NCI-H2107 (cell line): ENCODE measurements at regions not wholly inside any gene's neighbourhood (a gene's known extent, or its start where the extent isn't known, plus 50 kb on each side); places are given as distances from the start of the nearest gene placed in this dataset.

Experiments
- DNase-seq: peaks from one replicate; lab custom pipeline; 2025; lab: John Stamatoyannopoulos, UW

GRCh38 chr11:97280347-97280746, 890.5 kb downstream of the JRKL start:
- DNase-seq: no peak

- no peak for DNase-seq
Measured at GRCh38 chr11:97289823-97290222, 900.0 kb downstream of the JRKL start.

- no peak for DNase-seq
Measured at GRCh38 chr11:97290464-97291041, 900.7 kb downstream of the JRKL start.

- DNase-seq: no peak
Measured at GRCh38 chr11:97296301-97296700, 906.5 kb downstream of the JRKL start.

- no peak for DNase-seq
Measured at GRCh38 chr11:97309291-97309690, 919.5 kb downstream of the JRKL start.

GRCh38 chr11:97325693-97326092, 935.9 kb downstream of the JRKL start:
- DNase-seq: no peak

GRCh38 chr11:97332271-97332670, 942.5 kb downstream of the JRKL start:
- no peak for DNase-seq

- no peak for DNase-seq
Measured at GRCh38 chr11:97336064-97336463, 946.3 kb downstream of the JRKL start.

- no peak for DNase-seq
Measured at GRCh38 chr11:97345032-97345431, 955.2 kb downstream of the JRKL start.

GRCh38 chr11:97349201-97349600, 959.4 kb downstream of the JRKL start:
- DNase-seq: no peak

GRCh38 chr11:97351939-97352338, 962.1 kb downstream of the JRKL start:
- no peak for DNase-seq

- no peak for DNase-seq
Measured at GRCh38 chr11:97354026-97354425, 964.2 kb downstream of the JRKL start.

GRCh38 chr11:97354576-97354975, 964.8 kb downstream of the JRKL start:
- no peak for DNase-seq

GRCh38 chr11:97355230-97355629, 965.4 kb downstream of the JRKL start:
- DNase-seq: no peak

GRCh38 chr11:97356144-97356543, 966.3 kb downstream of the JRKL start:
- DNase-seq: no peak

GRCh38 chr11:97359016-97359415, 969.2 kb downstream of the JRKL start:
- no peak for DNase-seq

- no peak for DNase-seq
Measured at GRCh38 chr11:97361812-97362378, 972.1 kb downstream of the JRKL start.

- DNase-seq: no peak
Measured at GRCh38 chr11:97363331-97363730, 973.5 kb downstream of the JRKL start.

GRCh38 chr11:97364047-97364446, 974.2 kb downstream of the JRKL start:
- DNase-seq: no peak

GRCh38 chr11:97367406-97368083, 977.7 kb downstream of the JRKL start:
- no peak for DNase-seq

GRCh38 chr11:97389270-97389669, 999.5 kb downstream of the JRKL start:
- DNase-seq: no peak

- no peak for DNase-seq
Measured at GRCh38 chr11:97398246-97398645, 1008.4 kb downstream of the JRKL start.

GRCh38 chr11:97409141-97409540, 1019.3 kb downstream of the JRKL start:
- DNase-seq: no peak

GRCh38 chr11:97414801-97415200, 1025.0 kb downstream of the JRKL start:
- DNase-seq: no peak
